Astrocyte of the cerebellum (primary cell): ENCODE measurements at regions not wholly inside any gene's neighbourhood (a gene's known extent, or its start where the extent isn't known, plus 50 kb on each side); places are given as distances from the start of the nearest gene placed in this dataset.

Experiments
- DNase-seq: peaks from one replicate; pipeline ENCODE4 v3.0.0-alpha.2; 2011; ENCODE audit warnings: low read depth
- H3K4me3 ChIP-seq: 2 replicates; pipeline ENCODE4 v1.5.1; 2011; ENCODE audit warnings: mild to moderate bottlenecking, low read depth, low read length, moderate library complexity
- in situ Hi-C: cut with HindIII; loops from 2 replicates; pipeline ENCODE4 v1.10.0; 2017; ENCODE audit warnings: low sequenced_read_pairs
- TF ChIP-seq, protein P1 (sequence below): IDR thresholded peaks from 2 replicates; pipeline ENCODE4 v1.5.1; 2012; ENCODE audit warnings: low read length, low read depth, moderate library complexity, mild to moderate bottlenecking; ENCODE audit errors: missing control alignments

DNA sequence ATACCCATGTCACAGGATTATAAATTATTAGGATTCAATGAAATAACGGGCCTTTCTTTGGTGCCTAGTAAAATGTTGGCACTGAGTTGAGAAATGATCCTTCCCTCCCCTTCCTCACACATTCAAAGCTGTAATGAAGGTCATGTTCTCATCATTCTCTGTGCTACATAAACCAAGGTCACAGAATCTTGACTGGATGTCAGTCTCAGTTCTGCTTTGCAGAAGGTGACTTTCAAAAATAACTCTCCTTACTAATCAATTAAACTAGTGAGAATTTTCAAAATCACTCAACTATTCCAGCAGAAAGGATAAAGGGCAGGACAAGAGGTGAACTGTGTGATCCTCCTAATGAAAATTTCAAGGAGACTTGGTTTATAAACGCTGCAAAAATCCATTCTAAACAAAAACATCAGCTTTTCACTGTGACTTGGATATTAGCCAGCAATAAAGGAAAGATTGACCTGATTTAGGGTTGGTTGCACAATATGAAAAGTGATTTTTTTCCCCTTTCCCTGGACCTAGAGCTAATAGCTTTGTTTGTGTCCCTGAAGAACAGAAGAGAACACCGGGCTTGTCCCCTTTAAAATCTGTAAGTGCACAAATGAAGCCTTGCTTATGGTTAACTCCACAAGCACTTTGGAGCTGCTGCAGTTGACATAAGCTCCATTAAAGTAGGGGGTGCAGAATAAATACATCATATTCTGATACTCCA lies 120.1 kb downstream of the SEC16B start:
- TF ChIP-seq, protein P1, sequence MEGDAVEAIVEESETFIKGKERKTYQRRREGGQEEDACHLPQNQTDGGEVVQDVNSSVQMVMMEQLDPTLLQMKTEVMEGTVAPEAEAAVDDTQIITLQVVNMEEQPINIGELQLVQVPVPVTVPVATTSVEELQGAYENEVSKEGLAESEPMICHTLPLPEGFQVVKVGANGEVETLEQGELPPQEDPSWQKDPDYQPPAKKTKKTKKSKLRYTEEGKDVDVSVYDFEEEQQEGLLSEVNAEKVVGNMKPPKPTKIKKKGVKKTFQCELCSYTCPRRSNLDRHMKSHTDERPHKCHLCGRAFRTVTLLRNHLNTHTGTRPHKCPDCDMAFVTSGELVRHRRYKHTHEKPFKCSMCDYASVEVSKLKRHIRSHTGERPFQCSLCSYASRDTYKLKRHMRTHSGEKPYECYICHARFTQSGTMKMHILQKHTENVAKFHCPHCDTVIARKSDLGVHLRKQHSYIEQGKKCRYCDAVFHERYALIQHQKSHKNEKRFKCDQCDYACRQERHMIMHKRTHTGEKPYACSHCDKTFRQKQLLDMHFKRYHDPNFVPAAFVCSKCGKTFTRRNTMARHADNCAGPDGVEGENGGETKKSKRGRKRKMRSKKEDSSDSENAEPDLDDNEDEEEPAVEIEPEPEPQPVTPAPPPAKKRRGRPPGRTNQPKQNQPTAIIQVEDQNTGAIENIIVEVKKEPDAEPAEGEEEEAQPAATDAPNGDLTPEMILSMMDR, result no peak
- no peak overlapping the region for H3K4me3 ChIP-seq

DNA sequence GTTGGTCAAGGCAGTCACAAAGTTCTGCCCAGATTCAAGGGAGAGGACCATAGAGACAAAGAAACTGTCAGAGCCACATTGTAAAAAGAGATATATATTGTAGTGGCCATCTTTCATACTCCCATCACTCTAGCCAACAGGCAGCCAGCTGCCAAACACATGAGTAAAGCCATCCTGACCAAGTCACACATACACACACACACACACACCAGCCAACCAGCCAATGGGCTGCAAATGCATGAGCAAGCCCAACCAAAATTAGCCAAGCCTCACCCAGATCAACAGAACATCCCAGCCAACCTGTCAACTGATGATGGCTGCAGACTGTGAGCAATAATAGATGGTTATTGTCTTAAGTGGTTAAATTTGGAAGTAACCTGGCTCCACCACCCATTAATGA lies 120.7 kb downstream of the SEC16B start:
- in situ Hi-C loops, result no loop called here
- DNase-seq, result no peak
- no peak overlapping the region for H3K4me3 ChIP-seq
- TF ChIP-seq, protein P1, result no peak

More for the DNA sequence above, 120.1 kb downstream of the SEC16B start:
- no peak for DNase-seq
- in situ Hi-C loops, result no loop called here

GRCh38 chr1:177848577-177848976 lies 121.3 kb downstream of the SEC16B start:
- DNase-seq, result no peak
- TF ChIP-seq, protein P1, result no peak
- in situ Hi-C loops, result no loop called here
- H3K4me3 ChIP-seq, result no peak overlapping the region

- H3K4me3 ChIP-seq, result no peak overlapping the region
- peak; percentile 72 for DNase-seq
- in situ Hi-C loops, result no loop called here
- TF ChIP-seq, protein P1, result no peak
Observed at GRCh38 chr1:177847843-177848242, 122.0 kb downstream of the SEC16B start.

- H3K4me3 ChIP-seq, result no peak overlapping the region
- DNase-seq, result no peak
- TF ChIP-seq, protein P1, result no peak
- in situ Hi-C loops, result no loop called here
Observed at GRCh38 chr1:177838907-177839485, 130.9 kb downstream of the SEC16B start.

- H3K4me3 ChIP-seq, result no peak overlapping the region
- TF ChIP-seq, protein P1, result no peak
- in situ Hi-C loops, result no loop called here
- DNase-seq, result no peak
Observed at GRCh38 chr1:177833631-177834030, 136.2 kb downstream of the SEC16B start.
